ENCODE measurements at regions not wholly inside any gene's neighbourhood (a gene's known extent, or its start where the extent isn't known, plus 50 kb on each side); places are given as distances from the start of the nearest gene placed in this dataset.

GRCh38 chr5:93055561-93055960 is 525.5 kb downstream of the NR2F1-AS1 start:
- no peak for TF ChIP-seq CTCF (IDR thresholded peaks at IDR 0.05 in 4 of 5, conservative IDR thresholded peaks at IDR 0.05 in 1 of 5)
- no peak for TF ChIP-seq POLR2A (IDR thresholded peaks at IDR 0.05)
